ENCODE measurements at regions not wholly inside any gene's neighbourhood (a gene's known extent, or its start where the extent isn't known, plus 50 kb on each side); places are given as distances from the start of the nearest gene placed in this dataset.
A peak's percentile ranks its signal among the peaks of the same experiment; 100 is the strongest.

GRCh38 chr1:185487026-185487425 is 170.0 kb upstream of the IVNS1ABP start (continued):
- TF ChIP-seq POU6F1 (CRISPR knock-in tag; IDR thresholded peaks at IDR 0.05; ENCODE audit: borderline replicate concordance, low read depth) (no peak), ZNF8 (CRISPR knock-in tag; IDR thresholded peaks at IDR 0.05) (no peak), BACH2 (CRISPR knock-in tag; IDR thresholded peaks at IDR 0.05; ENCODE audit: borderline replicate concordance) (no peak), ISL1 (CRISPR knock-in tag; IDR thresholded peaks at IDR 0.05) (no peak)

GRCh38 chr1:185486346-185486745 is 169.3 kb upstream of the IVNS1ABP start:
- no peak for ATAC-seq
- TF ChIP-seq RARB (CRISPR knock-in tag; IDR thresholded peaks at IDR 0.05): no peak
- no peak for TF ChIP-seq ZNF565 (CRISPR knock-in tag; conservative IDR thresholded peaks at IDR 0.05; ENCODE audit: low read depth)
- TF ChIP-seq CREB5 (CRISPR knock-in tag; IDR thresholded peaks at IDR 0.05; ENCODE audit: low read depth): no peak
- no peak for TF ChIP-seq TSHZ2 (CRISPR knock-in tag; IDR thresholded peaks at IDR 0.05)
- no peak for TF ChIP-seq ZFP3 (CRISPR knock-in tag; IDR thresholded peaks at IDR 0.05)
- no peak for TF ChIP-seq ZNF8 (CRISPR knock-in tag; IDR thresholded peaks at IDR 0.05)
- no peak for TF ChIP-seq ISL1 (CRISPR knock-in tag; IDR thresholded peaks at IDR 0.05)
- no peak for TF ChIP-seq TOX (CRISPR knock-in tag; IDR thresholded peaks at IDR 0.05; ENCODE audit: borderline replicate concordance)
- TF ChIP-seq OSR1 (CRISPR knock-in tag; IDR thresholded peaks at IDR 0.05): no peak
- TF ChIP-seq GLIS3 (CRISPR knock-in tag; IDR thresholded peaks at IDR 0.05): no peak

GRCh38 chr1:185483664-185484450 is 166.8 kb upstream of the IVNS1ABP start:
- TF ChIP-seq ESRRG (CRISPR knock-in tag; IDR thresholded peaks at IDR 0.05): no peak
- TF ChIP-seq PPARA (CRISPR knock-in tag; IDR thresholded peaks at IDR 0.05; ENCODE audit: borderline replicate concordance): no peak
- TF ChIP-seq PATZ1 (CRISPR knock-in tag; IDR thresholded peaks at IDR 0.05; ENCODE audit: borderline replicate concordance): no peak; the same call in 1 of the 2 replicates
- 0 out of 2 replicates have a peak, but pooled peaks have one; percentile 47 for TF ChIP-seq TOX (CRISPR knock-in tag; IDR thresholded peaks at IDR 0.05; ENCODE audit: borderline replicate concordance)
- TF ChIP-seq ZFP30 (CRISPR knock-in tag; IDR thresholded peaks at IDR 0.05): no peak
- TF ChIP-seq BACH2 (CRISPR knock-in tag; IDR thresholded peaks at IDR 0.05; ENCODE audit: borderline replicate concordance): no peak
- peak; percentile 67; the same call in 1 of the 2 replicates for TF ChIP-seq POU6F1 (CRISPR knock-in tag; IDR thresholded peaks at IDR 0.05; ENCODE audit: borderline replicate concordance, low read depth)
- TF ChIP-seq ZFP3 (CRISPR knock-in tag; IDR thresholded peaks at IDR 0.05): no peak
- no peak for TF ChIP-seq ZNF70 (CRISPR knock-in tag; IDR thresholded peaks at IDR 0.05)
- no peak for TF ChIP-seq ARNTL (CRISPR knock-in tag; IDR thresholded peaks at IDR 0.05; ENCODE audit: borderline replicate concordance, low read depth)
- TF ChIP-seq ZNF565 (CRISPR knock-in tag; conservative IDR thresholded peaks at IDR 0.05; ENCODE audit: low read depth): no peak
- no peak for TF ChIP-seq CSRNP3 (CRISPR knock-in tag; IDR thresholded peaks at IDR 0.05)
- TF ChIP-seq CREB5 (CRISPR knock-in tag; IDR thresholded peaks at IDR 0.05; ENCODE audit: low read depth): no peak
- TF ChIP-seq ZC3H10 (CRISPR knock-in tag; IDR thresholded peaks at IDR 0.05): no peak
- peak; percentile 92 for ATAC-seq

Data from SK-N-SH treated with all-trans-retinoic acid at 6 μM for 48 hours (cell line).